KMS-11 (cell line): ENCODE measurements at regions not wholly inside any gene's neighbourhood (a gene's known extent, or its start where the extent isn't known, plus 50 kb on each side); places are given as distances from the start of the nearest gene placed in this dataset.

ENCODE experiments used
- H2AFZ ChIP-seq: fragments of 200-600 bp; sonication (generic); 2 replicates; pipeline ENCODE4 v1.6.1; 2016; ENCODE audit warnings: antibody characterized with exemption, mixed run types, low read depth
- H3K27ac ChIP-seq: fragments of 200-600 bp; sonication (generic); 2 replicates; pipeline ENCODE4 v1.6.1; 2016; ENCODE audit warnings: mild to moderate bottlenecking, mixed run types
- H3K27me3 ChIP-seq: fragments of 200-600 bp; sonication (generic); 2 replicates; pipeline ENCODE4 v1.6.1; 2017; ENCODE audit warnings: mild to moderate bottlenecking, low read depth, mixed run types, moderate library complexity; ENCODE audit not compliant: insufficient read depth
- H3K36me3 ChIP-seq: fragments of 200-600 bp; sonication (generic); 2 replicates; pipeline ENCODE4 v1.6.1; 2017; ENCODE audit warnings: mild to moderate bottlenecking, mixed run types; ENCODE audit not compliant: insufficient read depth
- H3K4me1 ChIP-seq: fragments of 200-600 bp; sonication (generic); 2 replicates; pipeline ENCODE4 v1.6.1; 2016; ENCODE audit warnings: mild to moderate bottlenecking, low read depth, mixed run types; ENCODE audit not compliant: poor library complexity, severe bottlenecking
- H3K4me2 ChIP-seq: fragments of 200-600 bp; sonication (generic); 2 replicates; pipeline ENCODE4 v1.7.0; 2016; ENCODE audit warnings: mild to moderate bottlenecking, mixed run types
- H3K4me3 ChIP-seq: fragments of 200-600 bp; sonication (generic); IDR thresholded peaks from 2 replicates; pipeline ENCODE4 v1.6.1; 2017; ENCODE audit warnings: low read depth, low read length, mixed read lengths; ENCODE audit not compliant: insufficient read depth
- H3K79me2 ChIP-seq: fragments of 200-600 bp; sonication (generic); 2 replicates; pipeline ENCODE4 v1.6.1; 2016; ENCODE audit warnings: low read depth, mixed run types; ENCODE audit not compliant: insufficient read depth
- H3K9ac ChIP-seq: fragments of 200-600 bp; sonication (generic); 2 replicates; pipeline ENCODE4 v1.6.1; 2016; ENCODE audit warnings: mild to moderate bottlenecking, mixed run types
- H4K20me1 ChIP-seq: fragments of 200-600 bp; sonication (generic); 2 replicates; pipeline ENCODE4 v1.6.1; 2016; ENCODE audit warnings: mild to moderate bottlenecking, mixed run types; ENCODE audit not compliant: insufficient read depth
- TF ChIP-seq, protein P1 (sequence below): fragments of 200-600 bp; sonication (generic); conservative IDR thresholded peaks from 2 replicates; pipeline ENCODE4 v1.6.1; 2017; ENCODE audit warnings: low read depth, mild to moderate bottlenecking, antibody characterized with exemption, low read length, moderate library complexity, mixed read lengths

DNA sequence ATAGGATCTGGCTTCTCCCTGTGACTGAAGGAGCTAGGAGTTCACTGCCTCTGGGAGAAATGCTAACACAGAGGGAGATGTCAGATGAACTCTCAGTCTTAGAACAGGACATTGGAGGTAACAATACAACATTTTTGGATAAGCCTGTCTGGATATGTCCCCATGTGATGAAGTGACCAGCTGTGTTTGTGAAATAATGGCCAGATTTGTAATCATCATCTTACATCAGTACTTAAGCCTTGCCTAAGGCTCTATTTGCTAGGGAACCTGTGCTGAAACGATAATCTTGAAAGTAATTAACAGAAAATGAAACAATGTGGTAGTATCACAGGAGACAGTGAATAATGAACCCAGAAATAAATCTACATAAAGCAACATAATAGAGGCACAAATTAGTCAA lies 56.2 kb downstream of the CRPPA start:
- Histone ChIP-seq H4K20me1 (no peaks in the 10 kb centered on the region), H2AFZ (no peak overlapping the region), H3K36me3 (no peaks in the 10 kb centered on the region), H3K9ac (no peak overlapping the region), H3K27ac (no peak overlapping the region), H3K79me2 (no peaks in the 10 kb centered on the region), H3K4me3 (no peak overlapping the region), H3K27me3 (no peaks in the 10 kb centered on the region), H3K4me1 (peaks cover 4% of the 10 kb centered on the region), H3K4me2 (no peak overlapping the region)
- TF ChIP-seq, protein P1, sequence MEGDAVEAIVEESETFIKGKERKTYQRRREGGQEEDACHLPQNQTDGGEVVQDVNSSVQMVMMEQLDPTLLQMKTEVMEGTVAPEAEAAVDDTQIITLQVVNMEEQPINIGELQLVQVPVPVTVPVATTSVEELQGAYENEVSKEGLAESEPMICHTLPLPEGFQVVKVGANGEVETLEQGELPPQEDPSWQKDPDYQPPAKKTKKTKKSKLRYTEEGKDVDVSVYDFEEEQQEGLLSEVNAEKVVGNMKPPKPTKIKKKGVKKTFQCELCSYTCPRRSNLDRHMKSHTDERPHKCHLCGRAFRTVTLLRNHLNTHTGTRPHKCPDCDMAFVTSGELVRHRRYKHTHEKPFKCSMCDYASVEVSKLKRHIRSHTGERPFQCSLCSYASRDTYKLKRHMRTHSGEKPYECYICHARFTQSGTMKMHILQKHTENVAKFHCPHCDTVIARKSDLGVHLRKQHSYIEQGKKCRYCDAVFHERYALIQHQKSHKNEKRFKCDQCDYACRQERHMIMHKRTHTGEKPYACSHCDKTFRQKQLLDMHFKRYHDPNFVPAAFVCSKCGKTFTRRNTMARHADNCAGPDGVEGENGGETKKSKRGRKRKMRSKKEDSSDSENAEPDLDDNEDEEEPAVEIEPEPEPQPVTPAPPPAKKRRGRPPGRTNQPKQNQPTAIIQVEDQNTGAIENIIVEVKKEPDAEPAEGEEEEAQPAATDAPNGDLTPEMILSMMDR: no peak

DNA sequence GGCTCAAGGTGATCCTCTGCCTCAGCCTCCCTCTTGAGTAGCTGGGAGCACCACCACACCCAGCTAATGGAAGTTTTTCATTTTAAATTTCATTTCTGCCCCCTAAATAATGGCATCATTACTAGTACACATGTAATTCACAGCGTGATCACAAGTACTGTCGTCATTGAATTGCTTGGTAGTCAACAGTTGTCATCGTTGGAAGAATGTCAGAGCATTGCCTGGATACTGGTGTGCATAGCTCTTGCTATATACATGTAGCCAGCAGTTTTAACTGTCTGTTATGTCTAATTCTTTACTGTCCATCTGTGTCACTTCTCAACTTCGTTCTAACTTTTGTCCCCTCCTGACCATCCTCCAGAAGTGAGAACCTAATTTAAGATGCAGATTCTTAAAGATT lies 62.1 kb downstream of the CRPPA start:
- no peak overlapping the region for H3K4me2 ChIP-seq
- H3K9ac ChIP-seq: no peak overlapping the region
- H4K20me1 ChIP-seq: no peaks in the 10 kb centered on the region
- H2AFZ ChIP-seq: no peak overlapping the region
- TF ChIP-seq, protein P1: no peak
- H3K4me1 ChIP-seq: no peaks in the 10 kb centered on the region
- H3K27ac ChIP-seq: no peak overlapping the region
- H3K79me2 ChIP-seq: no peaks in the 10 kb centered on the region
- no peaks in the 10 kb centered on the region for H3K36me3 ChIP-seq
- no peak overlapping the region for H3K4me3 ChIP-seq
- no peaks in the 10 kb centered on the region for H3K27me3 ChIP-seq

DNA sequence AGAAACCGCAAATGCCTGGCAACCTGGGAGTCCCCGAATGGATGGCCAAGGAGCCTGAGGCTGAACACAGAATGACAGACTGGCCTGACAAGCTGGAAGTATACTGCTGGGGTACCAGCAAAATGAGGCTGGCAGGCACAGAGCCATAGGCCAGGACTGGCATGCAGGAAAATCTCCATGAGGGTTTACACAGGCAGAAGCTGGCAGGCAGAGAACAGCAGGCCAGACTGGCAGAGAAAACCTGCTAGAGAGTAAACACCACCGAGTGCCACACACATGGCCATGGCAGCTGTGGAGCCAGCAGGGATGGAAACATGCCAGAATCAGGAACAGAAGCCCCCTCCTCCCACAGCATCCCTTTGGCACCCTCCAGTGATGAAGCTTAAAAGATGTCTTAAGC lies 63.4 kb downstream of the CRPPA start:
- H3K27ac ChIP-seq: no peak overlapping the region
- no peak overlapping the region for H3K4me3 ChIP-seq
- H3K36me3 ChIP-seq: no peaks in the 10 kb centered on the region
- no peak overlapping the region for H3K4me2 ChIP-seq
- H2AFZ ChIP-seq: no peak overlapping the region
- H3K9ac ChIP-seq: no peak overlapping the region
- H3K27me3 ChIP-seq: no peaks in the 10 kb centered on the region
- H3K4me1 ChIP-seq: no peaks in the 10 kb centered on the region
- TF ChIP-seq, protein P1: no peak
- H4K20me1 ChIP-seq: no peaks in the 10 kb centered on the region
- no peaks in the 10 kb centered on the region for H3K79me2 ChIP-seq

DNA sequence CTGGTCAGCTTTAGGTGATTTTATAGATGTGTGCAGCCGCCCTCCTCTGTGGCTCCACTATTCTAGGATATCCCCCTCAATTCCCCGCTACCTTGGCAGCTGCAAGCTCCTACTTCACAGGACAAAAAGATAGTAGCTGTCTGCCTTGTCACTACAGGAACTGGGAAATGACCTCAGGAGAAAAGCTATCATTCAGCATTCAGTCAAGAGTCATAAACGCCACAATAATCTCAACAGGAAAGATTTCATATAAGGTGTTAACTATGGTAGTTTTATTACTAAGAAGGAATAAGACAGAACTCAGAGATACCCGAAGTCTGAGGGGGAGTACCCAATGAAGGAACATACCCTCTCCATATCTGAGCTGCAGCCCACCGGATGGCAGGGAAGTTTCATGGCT lies 63.9 kb downstream of the CRPPA start:
- Histone ChIP-seq H3K79me2 (no peaks in the 10 kb centered on the region), H3K9ac (no peak overlapping the region)

More for the DNA sequence above, 63.9 kb downstream of the CRPPA start:
- Histone ChIP-seq H3K36me3 (no peaks in the 10 kb centered on the region), H3K27me3 (no peaks in the 10 kb centered on the region), H3K4me1 (no peaks in the 10 kb centered on the region), H3K4me3 (no peak overlapping the region), H4K20me1 (no peaks in the 10 kb centered on the region), H3K27ac (no peak overlapping the region), H2AFZ (no peak overlapping the region), H3K4me2 (no peak overlapping the region)
- TF ChIP-seq, protein P1: no peak
